Hepatic stellate cell (primary cell): ENCODE measurements at regions not wholly inside any gene's neighbourhood (a gene's known extent, or its start where the extent isn't known, plus 50 kb on each side); places are given as distances from the start of the nearest gene placed in this dataset.
"Not testable (repeated sequence)": the region's sequence is repeated elsewhere in the genome, so short reads cannot be mapped to it uniquely, and the experiment has no call there.

Experiments used
- DNase-seq: peaks from one replicate; pipeline ENCODE4 v3.0.0; 2011; ENCODE audit warnings: low spot score

- no peak for DNase-seq
These were observed 409.6 kb upstream of the MAF start for GRCh38 chr16:80009971-80010659.

DNA sequence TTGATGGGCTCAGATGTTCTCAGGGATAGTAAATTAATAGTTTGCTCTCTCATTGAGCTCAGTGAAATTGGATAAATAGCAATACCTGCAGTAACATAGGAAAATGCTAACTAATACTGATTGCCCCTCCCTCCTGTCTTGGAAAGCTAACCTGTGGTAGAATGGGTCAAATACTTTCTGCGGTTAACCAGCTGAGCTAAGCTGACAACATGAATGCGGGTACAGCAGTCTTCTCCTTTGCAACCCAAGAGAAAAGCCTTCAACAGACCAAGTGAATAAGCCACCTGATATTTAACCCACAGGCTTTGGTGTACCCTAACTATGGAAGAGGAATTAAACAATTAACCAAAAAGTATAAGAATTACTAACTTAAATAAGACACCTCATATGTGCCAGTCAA is 408.3 kb upstream of the MAF start:
- no peak for DNase-seq

DNA sequence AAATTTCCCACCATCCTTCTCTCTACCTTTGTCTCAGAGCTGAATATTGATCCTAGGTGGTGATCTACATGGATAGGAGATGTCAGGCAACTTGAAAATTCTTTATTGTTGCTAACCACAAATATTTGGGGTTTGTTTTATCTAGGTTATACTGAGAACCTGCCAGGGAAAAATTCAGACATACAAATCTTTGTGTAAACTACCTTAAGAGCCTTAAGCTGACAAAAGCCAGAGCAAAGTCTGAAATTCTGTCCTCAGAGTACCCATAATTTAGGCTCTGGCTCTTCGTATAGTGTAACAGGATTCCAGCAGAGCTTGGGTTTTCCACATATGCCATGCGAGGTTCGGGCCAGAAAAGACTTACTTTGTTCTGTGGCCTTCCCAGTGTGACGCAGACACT is 406.7 kb upstream of the MAF start:
- no peak for DNase-seq

- no peak for DNase-seq
These were observed 406.0 kb upstream of the MAF start for GRCh38 chr16:80006241-80007215.

GRCh38 chr16:80004113-80004512 is 403.6 kb upstream of the MAF start:
- DNase-seq = no peak

DNA sequence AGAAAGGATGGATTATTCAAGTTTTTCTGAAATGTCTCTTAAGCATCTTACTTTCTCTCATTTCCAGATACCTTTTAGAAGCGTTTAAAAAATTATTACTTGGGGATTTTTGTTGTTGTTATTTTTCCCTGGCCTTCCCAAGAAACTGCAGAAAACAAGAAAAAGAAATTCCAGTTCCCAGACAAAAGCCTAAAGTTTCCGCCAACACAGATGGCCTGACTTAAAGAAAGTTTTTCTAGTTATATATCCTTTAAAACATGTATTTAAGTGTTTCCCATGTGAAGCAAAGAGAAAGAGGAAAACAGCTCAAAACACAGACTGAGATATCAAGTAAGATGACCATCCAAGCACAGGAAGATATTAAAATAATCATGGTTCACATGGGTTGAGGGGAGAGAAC is 401.7 kb upstream of the MAF start:
- no peak for DNase-seq

DNA sequence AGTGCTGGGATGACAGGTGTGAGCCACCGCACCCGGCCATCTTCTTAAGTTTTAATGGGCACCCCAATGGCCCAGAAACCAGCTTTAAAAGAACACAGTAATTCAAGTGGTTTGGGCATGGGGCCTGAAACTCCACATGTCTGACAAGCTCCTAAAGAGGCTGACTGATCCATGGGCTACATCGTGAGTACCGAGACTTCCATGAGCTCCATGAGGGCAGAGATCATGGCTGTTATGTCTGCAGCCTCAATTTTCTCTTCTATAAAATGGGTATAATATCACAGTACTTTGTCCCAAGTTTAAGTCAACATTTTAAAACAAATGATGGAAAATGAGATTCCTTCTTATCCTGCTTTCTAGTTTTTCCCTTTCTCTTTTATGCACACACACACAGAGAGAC is 397.6 kb upstream of the MAF start:
- DNase-seq = no peak

GRCh38 chr16:79997257-79997656 is 396.7 kb upstream of the MAF start:
- peak; percentile 4 for DNase-seq

- no peak for DNase-seq
These were observed 395.8 kb upstream of the MAF start for GRCh38 chr16:79996321-79996720.

- DNase-seq = no peak
These were observed 394.8 kb upstream of the MAF start for GRCh38 chr16:79995315-79995714.

GRCh38 chr16:79994418-79994817 is 393.9 kb upstream of the MAF start:
- DNase-seq = no peak

GRCh38 chr16:79993629-79994209 is 393.2 kb upstream of the MAF start:
- DNase-seq = no peak

- DNase-seq = no peak
These were observed 391.4 kb upstream of the MAF start for GRCh38 chr16:79991969-79992368.

GRCh38 chr16:79988721-79989220 is 388.2 kb upstream of the MAF start:
- DNase-seq = no peak

DNA sequence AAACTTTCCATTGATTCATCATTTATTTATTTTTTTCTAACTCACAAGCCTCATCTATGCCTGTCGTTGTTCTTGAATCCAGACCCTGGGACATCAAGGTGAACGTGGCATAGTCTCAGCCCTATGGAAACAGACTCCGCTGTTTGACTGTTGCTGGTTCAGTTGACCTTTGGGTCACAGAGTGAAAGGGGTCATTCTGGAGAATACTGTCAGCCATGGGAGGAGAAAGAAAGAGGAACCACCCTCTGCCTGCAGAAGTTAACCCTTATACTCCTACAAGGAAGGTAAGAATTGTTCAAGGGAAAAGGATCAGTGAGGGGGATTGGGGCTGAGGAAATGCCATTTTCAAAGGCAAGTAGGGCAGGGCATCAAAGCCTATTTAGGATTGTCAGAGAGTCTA is 387.6 kb upstream of the MAF start:
- no peak for DNase-seq

DNA sequence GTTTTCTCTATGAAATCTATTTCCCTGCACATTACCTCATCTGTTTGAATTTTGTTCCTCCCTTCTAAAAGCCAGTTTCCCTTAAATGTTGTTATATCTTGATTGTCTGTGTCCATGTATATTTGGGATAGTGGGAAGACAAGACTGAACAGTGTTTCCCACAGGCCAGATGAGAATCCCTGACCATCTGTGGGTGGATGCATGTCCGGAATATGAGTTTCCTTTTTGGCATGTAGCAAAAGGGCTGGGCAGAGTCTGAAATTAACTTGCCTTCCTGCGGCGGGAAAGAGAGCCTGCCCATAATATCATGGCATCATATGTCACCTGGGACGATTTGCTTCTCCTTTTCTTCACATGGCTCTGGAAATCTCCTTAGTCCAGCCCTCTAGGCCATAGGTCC is 385.8 kb upstream of the MAF start:
- no peak for DNase-seq

DNA sequence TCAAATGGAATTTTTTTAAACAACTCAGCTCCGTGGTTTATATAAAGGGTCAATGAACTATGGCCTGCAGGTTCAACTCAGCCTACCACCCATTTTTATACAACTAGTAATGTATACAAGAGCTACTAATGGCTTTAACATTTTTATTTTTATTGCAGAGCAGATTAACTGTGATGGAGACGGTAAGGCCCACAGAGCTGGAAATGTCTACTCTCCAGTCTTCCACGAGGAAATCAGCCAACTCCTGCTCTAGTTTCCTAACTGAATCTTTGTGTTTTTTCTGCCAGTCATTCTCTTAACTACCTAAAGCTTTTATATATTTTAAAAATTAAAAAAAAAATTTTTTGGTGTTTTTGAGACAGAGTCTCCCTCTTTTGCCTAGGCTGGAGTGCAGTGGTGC is 385.1 kb upstream of the MAF start:
- no peak for DNase-seq

DNA sequence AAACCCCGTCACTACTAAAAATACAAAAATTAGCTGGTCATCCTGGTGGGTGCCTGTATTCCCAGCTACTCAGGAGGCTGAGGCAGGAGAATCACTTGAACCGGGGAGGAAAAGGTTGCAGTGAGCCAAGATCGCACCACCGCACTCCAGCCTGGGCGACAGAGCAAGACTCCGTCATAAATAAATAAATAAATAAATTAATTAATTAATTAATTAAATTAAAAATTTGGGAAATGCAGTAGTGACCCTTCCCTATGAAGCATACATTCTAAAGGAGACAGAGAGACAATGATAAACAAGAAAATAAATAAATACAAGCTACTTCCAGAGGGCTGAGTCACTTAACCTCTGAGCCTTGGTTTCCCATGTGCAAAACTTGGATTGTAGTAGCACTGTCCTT is 383.6 kb upstream of the MAF start:
- DNase-seq = not testable (repeated sequence)

DNA sequence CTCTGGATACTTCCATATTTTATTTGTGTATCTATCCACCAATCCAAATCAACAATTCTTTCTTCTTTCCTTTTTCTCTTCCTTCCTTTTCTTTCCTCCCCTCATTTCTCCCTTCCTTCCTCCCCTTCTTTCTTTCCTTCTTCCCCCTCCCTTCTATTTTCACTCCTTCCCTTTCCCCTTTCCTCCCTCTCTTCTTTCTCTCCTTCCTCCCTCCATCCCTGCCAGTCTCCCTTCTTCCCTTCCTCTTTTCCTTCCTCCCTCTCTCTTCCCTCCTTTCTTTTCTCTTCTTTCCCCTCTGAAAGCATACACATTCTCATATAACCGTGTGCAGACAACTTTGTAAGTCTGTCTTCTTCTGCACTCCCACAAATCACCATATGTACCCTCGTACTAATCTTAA is 382.3 kb upstream of the MAF start:
- DNase-seq = no peak

- DNase-seq = no peak
These were observed 381.8 kb upstream of the MAF start for GRCh38 chr16:79982361-79982760.

GRCh38 chr16:79981814-79982213 is 381.3 kb upstream of the MAF start:
- no peak for DNase-seq

DNA sequence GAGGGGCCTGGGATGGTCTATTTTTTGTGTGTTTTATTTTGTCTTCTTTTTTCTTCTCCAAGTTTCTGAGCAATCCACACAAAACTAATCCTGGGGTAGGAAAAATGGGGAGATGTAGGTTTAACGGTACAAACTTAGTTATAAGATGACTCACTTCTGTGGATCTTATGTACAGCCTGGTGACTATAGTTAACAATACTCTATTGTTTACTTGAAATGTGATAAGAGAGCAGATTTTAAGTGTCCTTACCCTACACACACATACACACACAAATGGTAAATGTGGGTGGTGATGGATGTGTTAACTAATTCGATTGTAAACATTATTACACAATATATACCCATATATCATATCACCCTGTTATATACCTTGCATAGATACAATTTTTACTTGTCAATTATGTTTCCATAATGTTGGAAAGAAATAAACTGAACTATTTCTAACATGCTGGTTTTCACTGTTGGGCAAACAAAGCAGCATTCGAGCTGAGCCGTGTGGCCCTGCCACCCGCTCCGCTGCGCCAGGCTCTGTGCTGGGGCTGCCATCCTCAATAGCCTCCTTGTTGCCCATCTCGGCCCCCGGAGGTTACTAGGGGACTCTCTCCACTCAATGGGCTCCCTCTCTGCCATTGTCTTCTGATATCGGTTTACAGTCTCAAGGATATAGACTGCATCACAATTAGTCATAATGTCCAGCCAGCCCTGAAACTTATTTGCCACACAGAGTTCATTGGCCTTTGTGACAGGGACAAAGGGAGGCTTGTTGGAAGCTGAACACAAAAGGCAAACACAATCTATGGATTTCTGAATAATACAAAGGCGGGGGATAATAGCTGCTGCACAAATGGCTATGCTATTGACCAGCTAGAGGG is 380.3 kb upstream of the MAF start:
- no peak for DNase-seq
